ENCODE measurements at regions not wholly inside any gene's neighbourhood (a gene's known extent, or its start where the extent isn't known, plus 50 kb on each side); places are given as distances from the start of the nearest gene placed in this dataset.

GRCh38 chr15:31151301-31152233, 50.0 kb upstream of the TRPM1 start:
- H3K36me3 Mint-ChIP-seq: no peaks in the 10 kb centered on the region
- POLR2A ChIA-PET: no interaction called here
- ATAC-seq (no peak), DNase-seq (no peak)
- no peaks in the 10 kb centered on the region for H3K36me3 ChIP-seq (ENCODE audit: control insufficient read depth in 2 of 3, insufficient read depth in 3 of 3, low read length in 3 of 3)
- H3K27ac Mint-ChIP-seq: no peak overlapping the region
- no peaks in the 10 kb centered on the region for H3K9me3 ChIP-seq (ENCODE audit: control insufficient read depth in 2 of 3, low read length in 3 of 3)
- no peaks in the 10 kb centered on the region for H3K27me3 ChIP-seq (ENCODE audit: control insufficient read depth in 2 of 2, insufficient read depth in 2 of 2, low read length in 2 of 2)
- peaks cover 0 to 4% (median 0%) of the 10 kb centered on the region in 7 donors for H3K4me1 Mint-ChIP-seq
- no peaks in the 10 kb centered on the region for H3K4me1 ChIP-seq (ENCODE audit: control insufficient read depth in 2 of 2, insufficient read depth in 2 of 2, low read length in 2 of 2)
- H3K9me3 Mint-ChIP-seq: no peaks in the 10 kb centered on the region
- peaks cover 0 to 4% (median 3%) of the 10 kb centered on the region in 5 donors for H3K27me3 Mint-ChIP-seq
- H3K27ac ChIP-seq (ENCODE audit: low read depth, low read length): no peak overlapping the region
- no peak overlapping the region for H3K4me3 Mint-ChIP-seq
- CTCF ChIA-PET: interaction anchor here (1.8 kb wide), 1 partner anchor 22 kb away, joined by 4 read pairs; no protein-coding TSS in a partner anchor
- intact Hi-C loops (cut with micrococcal nuclease): no loop called here
- H3K4me3 ChIP-seq (ENCODE audit: low read length): no peak overlapping the region

DNA sequence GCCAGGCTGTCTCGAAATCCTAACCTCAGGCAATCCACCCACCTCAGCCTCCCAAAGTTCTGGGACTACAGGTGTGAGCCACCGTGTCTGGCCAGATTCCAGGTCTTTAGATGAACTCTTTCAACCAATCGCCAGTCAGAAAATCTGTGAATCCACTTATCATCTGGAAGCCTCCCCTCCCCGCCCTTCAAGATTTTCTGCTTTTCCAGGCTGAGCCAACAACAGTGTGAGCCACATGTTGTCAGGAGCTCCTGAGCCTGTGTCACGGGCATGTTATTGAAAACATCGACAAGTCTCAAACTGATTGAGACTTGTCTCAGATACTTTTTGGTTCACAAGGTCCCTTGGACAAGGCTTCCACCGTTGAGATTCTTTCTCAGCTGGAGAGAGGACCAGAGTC, 52.0 kb upstream of the TRPM1 start:
- Mint-ChIP-seq H3K27ac (no peak overlapping the region), H3K36me3 (no peaks in the 10 kb centered on the region), H3K4me1 (peaks cover 0 to 4% (median 0%) of the 10 kb centered on the region in 7 donors), H3K9me3 (no peaks in the 10 kb centered on the region), H3K4me3 (no peak overlapping the region), H3K27me3 (peaks cover 0 to 4% (median 3%) of the 10 kb centered on the region in 5 donors)
- Histone ChIP-seq H3K4me1 (ENCODE audit: control insufficient read depth in 2 of 2, insufficient read depth in 2 of 2, low read length in 2 of 2) (no peaks in the 10 kb centered on the region), H3K27me3 (ENCODE audit: control insufficient read depth in 2 of 2, insufficient read depth in 2 of 2, low read length in 2 of 2) (no peaks in the 10 kb centered on the region), H3K27ac (ENCODE audit: low read depth, low read length) (no peak overlapping the region), H3K36me3 (ENCODE audit: control insufficient read depth in 2 of 3, insufficient read depth in 3 of 3, low read length in 3 of 3) (no peaks in the 10 kb centered on the region), H3K4me3 (ENCODE audit: low read length) (no peak overlapping the region), H3K9me3 (ENCODE audit: control insufficient read depth in 2 of 3, low read length in 3 of 3) (no peaks in the 10 kb centered on the region)
- intact Hi-C loops (cut with micrococcal nuclease): no loop called here
- DNase-seq: no peak
- ChIA-PET POLR2A (no interaction called here), CTCF (no interaction called here)
- ATAC-seq: no peak

DNA sequence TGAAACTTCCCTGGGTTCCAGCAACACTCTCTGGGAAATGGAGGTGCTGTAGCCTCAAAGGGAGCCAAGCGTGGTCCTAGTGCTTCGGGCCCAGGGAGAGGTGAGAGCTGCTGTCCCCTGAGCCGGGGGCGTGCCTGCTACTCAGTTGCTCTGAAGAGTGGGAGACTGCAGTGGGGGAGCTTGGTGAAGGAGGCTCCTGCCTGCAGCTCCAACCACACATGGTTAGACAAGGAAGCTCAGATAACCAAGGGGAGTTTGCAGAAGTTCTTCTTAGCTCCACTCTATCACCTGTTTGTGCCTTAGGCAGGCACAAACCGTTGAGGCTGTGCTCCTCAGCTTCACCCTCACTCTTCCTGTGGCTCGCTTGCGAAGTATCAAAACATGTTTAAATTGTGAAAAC, 53.6 kb upstream of the TRPM1 start:
- Mint-ChIP-seq H3K4me1 (no peaks in the 10 kb centered on the region), H3K27ac (no peak overlapping the region), H3K9me3 (no peaks in the 10 kb centered on the region), H3K27me3 (peaks cover 0 to 4% (median 3%) of the 10 kb centered on the region in 5 donors), H3K4me3 (no peak overlapping the region), H3K36me3 (no peaks in the 10 kb centered on the region)
- H3K27me3 ChIP-seq (ENCODE audit: control insufficient read depth in 2 of 2, insufficient read depth in 2 of 2, low read length in 2 of 2): no peaks in the 10 kb centered on the region
- ChIA-PET POLR2A (no interaction called here), CTCF (no interaction called here)
- no peaks in the 10 kb centered on the region for H3K9me3 ChIP-seq (ENCODE audit: control insufficient read depth in 2 of 3, low read length in 3 of 3)
- no peaks in the 10 kb centered on the region for H3K36me3 ChIP-seq (ENCODE audit: control insufficient read depth in 2 of 3, insufficient read depth in 3 of 3, low read length in 3 of 3)
- H3K4me3 ChIP-seq (ENCODE audit: low read length): no peak overlapping the region
- no peak for ATAC-seq
- no peaks in the 10 kb centered on the region for H3K4me1 ChIP-seq (ENCODE audit: control insufficient read depth in 2 of 2, insufficient read depth in 2 of 2, low read length in 2 of 2)
- intact Hi-C loops (cut with micrococcal nuclease): no loop called here
- DNase-seq: no peak
- H3K27ac ChIP-seq (ENCODE audit: low read depth, low read length): no peak overlapping the region

GRCh38 chr15:31156226-31156625, 54.7 kb upstream of the TRPM1 start:
- ATAC-seq (no peak), DNase-seq (no peak)
- H3K27ac ChIP-seq (ENCODE audit: low read depth, low read length): no peak overlapping the region
- no peaks in the 10 kb centered on the region for H3K4me1 Mint-ChIP-seq
- H3K4me3 Mint-ChIP-seq: no peak overlapping the region
- H3K27ac Mint-ChIP-seq: no peak overlapping the region
- ChIA-PET POLR2A (no interaction called here), CTCF (no interaction called here)
- intact Hi-C loops (cut with micrococcal nuclease): no loop called here
- H3K4me3 ChIP-seq (ENCODE audit: low read length): no peak overlapping the region
- H3K36me3 Mint-ChIP-seq: no peaks in the 10 kb centered on the region
- no peaks in the 10 kb centered on the region for H3K9me3 ChIP-seq (ENCODE audit: control insufficient read depth in 2 of 3, low read length in 3 of 3)
- peaks cover 0 to 4% (median 3%) of the 10 kb centered on the region in 5 donors for H3K27me3 Mint-ChIP-seq
- no peaks in the 10 kb centered on the region for H3K9me3 Mint-ChIP-seq
- no peaks in the 10 kb centered on the region for H3K27me3 ChIP-seq (ENCODE audit: control insufficient read depth in 2 of 2, insufficient read depth in 2 of 2, low read length in 2 of 2)
- H3K4me1 ChIP-seq (ENCODE audit: control insufficient read depth in 2 of 2, insufficient read depth in 2 of 2, low read length in 2 of 2): no peaks in the 10 kb centered on the region
- no peaks in the 10 kb centered on the region for H3K36me3 ChIP-seq (ENCODE audit: control insufficient read depth in 2 of 3, insufficient read depth in 3 of 3, low read length in 3 of 3)

- H3K27ac ChIP-seq (ENCODE audit: low read depth, low read length): no peak overlapping the region
- H3K9me3 ChIP-seq (ENCODE audit: control insufficient read depth in 2 of 3, low read length in 3 of 3): no peaks in the 10 kb centered on the region
- H3K4me1 Mint-ChIP-seq: no peaks in the 10 kb centered on the region
- DNase-seq (no peak), ATAC-seq (no peak)
- no peak overlapping the region for H3K4me3 ChIP-seq (ENCODE audit: low read length)
- intact Hi-C loops (cut with micrococcal nuclease): no loop called here
- no peaks in the 10 kb centered on the region for H3K36me3 Mint-ChIP-seq
- H3K4me1 ChIP-seq (ENCODE audit: control insufficient read depth in 2 of 2, insufficient read depth in 2 of 2, low read length in 2 of 2): no peaks in the 10 kb centered on the region
- H3K27ac Mint-ChIP-seq: no peak overlapping the region
- CTCF ChIA-PET: no interaction called here
- H3K36me3 ChIP-seq (ENCODE audit: control insufficient read depth in 2 of 3, insufficient read depth in 3 of 3, low read length in 3 of 3): no peaks in the 10 kb centered on the region
- no peaks in the 10 kb centered on the region for H3K27me3 ChIP-seq (ENCODE audit: control insufficient read depth in 2 of 2, insufficient read depth in 2 of 2, low read length in 2 of 2)
- peaks cover 0 to 4% (median under 1%) of the 10 kb centered on the region in 5 donors for H3K27me3 Mint-ChIP-seq
- H3K4me3 Mint-ChIP-seq: no peak overlapping the region
- H3K9me3 Mint-ChIP-seq: no peaks in the 10 kb centered on the region
- POLR2A ChIA-PET: no interaction called here
These were observed 55.3 kb upstream of the TRPM1 start for GRCh38 chr15:31156808-31157207.

DNA sequence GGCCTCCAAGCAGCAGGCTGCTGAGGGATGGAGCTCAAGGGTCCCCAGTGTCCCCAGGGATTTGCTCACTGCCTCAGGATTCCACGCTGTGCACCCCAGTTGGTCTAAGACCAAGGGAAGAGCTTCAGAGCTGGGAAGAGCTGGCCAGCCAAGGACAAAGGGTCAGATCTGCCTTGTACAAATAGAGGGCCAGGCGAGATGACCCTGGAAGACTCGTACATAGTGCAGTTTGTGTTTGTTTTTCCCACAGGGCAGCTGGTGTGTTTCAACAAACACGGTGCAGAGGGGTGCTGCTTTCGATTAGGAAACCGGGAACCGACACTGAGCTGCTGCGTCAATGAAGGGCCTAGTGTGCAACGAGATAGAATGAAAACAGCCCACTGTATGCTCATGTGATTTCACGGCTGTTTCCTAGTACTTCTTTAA, 56.1 kb upstream of the TRPM1 start:
- Mint-ChIP-seq H3K9me3 (peaks cover 0 to 1% (median 0%) of the 10 kb centered on the region in 11 donors), H3K27ac (peak overlapping the region in 1 of 9 donors; percentile 20), H3K4me3 (no peak overlapping the region), H3K36me3 (no peaks in the 10 kb centered on the region), H3K4me1 (no peaks in the 10 kb centered on the region), H3K27me3 (peaks cover 0 to 9% (median 3%) of the 10 kb centered on the region in 5 donors)
- DNase-seq (no peak), ATAC-seq (no peak)
- H3K27ac ChIP-seq (ENCODE audit: low read depth, low read length): no peak overlapping the region
- H3K4me3 ChIP-seq (ENCODE audit: low read length): no peak overlapping the region
- no peaks in the 10 kb centered on the region for H3K27me3 ChIP-seq (ENCODE audit: control insufficient read depth in 2 of 2, insufficient read depth in 2 of 2, low read length in 2 of 2)
- no peaks in the 10 kb centered on the region for H3K36me3 ChIP-seq (ENCODE audit: control insufficient read depth in 2 of 3, insufficient read depth in 3 of 3, low read length in 3 of 3)
- ChIA-PET POLR2A (no interaction called here), CTCF (no interaction called here)
- no peaks in the 10 kb centered on the region for H3K4me1 ChIP-seq (ENCODE audit: control insufficient read depth in 2 of 2, insufficient read depth in 2 of 2, low read length in 2 of 2)
- H3K9me3 ChIP-seq (ENCODE audit: control insufficient read depth in 2 of 3, low read length in 3 of 3): no peaks in the 10 kb centered on the region
- intact Hi-C loops (cut with micrococcal nuclease): no loop called here

Measured in naive thymus-derived CD4-positive, alpha-beta T cell (primary cell).